ENCODE measurements at regions not wholly inside any gene's neighbourhood (a gene's known extent, or its start where the extent isn't known, plus 50 kb on each side); places are given as distances from the start of the nearest gene placed in this dataset.

- TF ChIP-seq CTCF (conservative IDR thresholded peaks at IDR 0.05), result no peak
- no peak for TF ChIP-seq EZH2 (IDR thresholded peaks at IDR 0.05; ENCODE audit: low read depth)
Observed at GRCh38 chr6:40782355-40782754, 195.2 kb upstream of the LRFN2 start.

Data from PC-9 (cell line).